ENCODE measurements at regions not wholly inside any gene's neighbourhood (a gene's known extent, or its start where the extent isn't known, plus 50 kb on each side); places are given as distances from the start of the nearest gene placed in this dataset.

DNA sequence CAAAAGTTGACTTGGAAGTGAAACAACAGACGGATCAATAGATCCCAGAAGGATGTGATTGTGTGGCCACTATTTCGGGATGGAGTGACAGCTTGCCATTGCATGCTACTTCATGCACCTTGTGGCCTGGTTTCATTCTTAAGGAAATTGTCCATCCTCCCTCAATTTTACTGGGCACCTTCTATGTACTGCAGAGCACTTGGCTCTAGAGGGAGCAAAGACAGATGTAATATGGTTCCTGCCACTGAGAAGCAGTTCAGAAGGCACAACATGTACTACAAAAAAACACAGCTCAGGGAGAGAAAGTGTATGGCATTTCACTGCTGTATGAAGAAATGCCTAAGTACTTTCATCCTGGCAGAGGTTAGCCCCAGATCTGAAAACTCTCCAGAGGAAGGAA, 91.9 kb downstream of the FOXA2 start:
- intact Hi-C loops (cut with micrococcal nuclease; ENCODE audit: unreplicated experiment) = no loop called here
- H3K36me3 ChIP-seq (ENCODE audit: low read depth) = no peaks in the 10 kb centered on the region
- no peaks in the 10 kb centered on the region for H3K79me2 ChIP-seq (ENCODE audit: low read depth)
- no peak for TF ChIP-seq EZH2 (IDR thresholded peaks at IDR 0.05; ENCODE audit: low read depth)
- TF ChIP-seq, protein P1, sequence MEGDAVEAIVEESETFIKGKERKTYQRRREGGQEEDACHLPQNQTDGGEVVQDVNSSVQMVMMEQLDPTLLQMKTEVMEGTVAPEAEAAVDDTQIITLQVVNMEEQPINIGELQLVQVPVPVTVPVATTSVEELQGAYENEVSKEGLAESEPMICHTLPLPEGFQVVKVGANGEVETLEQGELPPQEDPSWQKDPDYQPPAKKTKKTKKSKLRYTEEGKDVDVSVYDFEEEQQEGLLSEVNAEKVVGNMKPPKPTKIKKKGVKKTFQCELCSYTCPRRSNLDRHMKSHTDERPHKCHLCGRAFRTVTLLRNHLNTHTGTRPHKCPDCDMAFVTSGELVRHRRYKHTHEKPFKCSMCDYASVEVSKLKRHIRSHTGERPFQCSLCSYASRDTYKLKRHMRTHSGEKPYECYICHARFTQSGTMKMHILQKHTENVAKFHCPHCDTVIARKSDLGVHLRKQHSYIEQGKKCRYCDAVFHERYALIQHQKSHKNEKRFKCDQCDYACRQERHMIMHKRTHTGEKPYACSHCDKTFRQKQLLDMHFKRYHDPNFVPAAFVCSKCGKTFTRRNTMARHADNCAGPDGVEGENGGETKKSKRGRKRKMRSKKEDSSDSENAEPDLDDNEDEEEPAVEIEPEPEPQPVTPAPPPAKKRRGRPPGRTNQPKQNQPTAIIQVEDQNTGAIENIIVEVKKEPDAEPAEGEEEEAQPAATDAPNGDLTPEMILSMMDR (conservative IDR thresholded peaks at IDR 0.05) = no peak; the same call in 1 of the 2 replicates
- no peaks in the 10 kb centered on the region for H3K9me2 ChIP-seq (ENCODE audit: insufficient read depth)
- ChIA-PET CTCF (no interaction called here), POLR2A (ENCODE audit: unreplicated experiment) (interaction anchor here (0.6 kb wide), 1 partner anchor 10 kb away, joined by 3 read pairs; no protein-coding TSS in a partner anchor)
- no peaks in the 10 kb centered on the region for H4K20me1 ChIP-seq (ENCODE audit: insufficient read depth)
- no peaks in the 10 kb centered on the region for H3F3A ChIP-seq (ENCODE audit: insufficient read depth, low read depth)
- DNase-seq = no peak
- H3K4me2 ChIP-seq = no peak overlapping the region
- H3K27ac ChIP-seq = no peak overlapping the region
- BruUV-seq (replicated peaks) = no TSS peak
- H3K9me3 ChIP-seq (ENCODE audit: insufficient read depth, low read depth) = no peaks in the 10 kb centered on the region
- H3K27me3 ChIP-seq (ENCODE audit: insufficient read depth, low read depth) = no peaks in the 10 kb centered on the region
- no peak overlapping the region for H3K4me3 ChIP-seq
- H2AFZ ChIP-seq = no peak overlapping the region
- H3K4me1 ChIP-seq (replicated peaks; ENCODE audit: insufficient read depth) = no peaks in the 10 kb centered on the region

- H3F3A ChIP-seq (ENCODE audit: insufficient read depth, low read depth) = no peaks in the 10 kb centered on the region
- no peaks in the 10 kb centered on the region for H4K20me1 ChIP-seq (ENCODE audit: insufficient read depth)
- TF ChIP-seq EZH2 (IDR thresholded peaks at IDR 0.05; ENCODE audit: low read depth) = no peak
- TF ChIP-seq, protein P1 (conservative IDR thresholded peaks at IDR 0.05) = no peak
- intact Hi-C loops (cut with micrococcal nuclease; ENCODE audit: unreplicated experiment) = no loop called here
- no peak overlapping the region for H3K4me2 ChIP-seq
- POLR2A ChIA-PET (ENCODE audit: unreplicated experiment) = no interaction called here
- H3K9me2 ChIP-seq (ENCODE audit: insufficient read depth) = no peaks in the 10 kb centered on the region
- DNase-seq = no peak
- no peak overlapping the region for H2AFZ ChIP-seq
- CTCF ChIA-PET = interaction anchor here (0.6 kb wide), 1 partner anchor 127 kb away, joined by 3 read pairs; no protein-coding TSS in a partner anchor
- no TSS peak for BruUV-seq (replicated peaks)
- H3K27me3 ChIP-seq (ENCODE audit: insufficient read depth, low read depth) = no peaks in the 10 kb centered on the region
- no peaks in the 10 kb centered on the region for H3K9me3 ChIP-seq (ENCODE audit: insufficient read depth, low read depth)
- no peaks in the 10 kb centered on the region for H3K79me2 ChIP-seq (ENCODE audit: low read depth)
- no peaks in the 10 kb centered on the region for H3K36me3 ChIP-seq (ENCODE audit: low read depth)
- no peaks in the 10 kb centered on the region for H3K4me1 ChIP-seq (replicated peaks; ENCODE audit: insufficient read depth)
- H3K4me3 ChIP-seq = no peak overlapping the region
- H3K27ac ChIP-seq = no peak overlapping the region
Observed at GRCh38 chr20:22491194-22491505, 93.2 kb downstream of the FOXA2 start.

DNA sequence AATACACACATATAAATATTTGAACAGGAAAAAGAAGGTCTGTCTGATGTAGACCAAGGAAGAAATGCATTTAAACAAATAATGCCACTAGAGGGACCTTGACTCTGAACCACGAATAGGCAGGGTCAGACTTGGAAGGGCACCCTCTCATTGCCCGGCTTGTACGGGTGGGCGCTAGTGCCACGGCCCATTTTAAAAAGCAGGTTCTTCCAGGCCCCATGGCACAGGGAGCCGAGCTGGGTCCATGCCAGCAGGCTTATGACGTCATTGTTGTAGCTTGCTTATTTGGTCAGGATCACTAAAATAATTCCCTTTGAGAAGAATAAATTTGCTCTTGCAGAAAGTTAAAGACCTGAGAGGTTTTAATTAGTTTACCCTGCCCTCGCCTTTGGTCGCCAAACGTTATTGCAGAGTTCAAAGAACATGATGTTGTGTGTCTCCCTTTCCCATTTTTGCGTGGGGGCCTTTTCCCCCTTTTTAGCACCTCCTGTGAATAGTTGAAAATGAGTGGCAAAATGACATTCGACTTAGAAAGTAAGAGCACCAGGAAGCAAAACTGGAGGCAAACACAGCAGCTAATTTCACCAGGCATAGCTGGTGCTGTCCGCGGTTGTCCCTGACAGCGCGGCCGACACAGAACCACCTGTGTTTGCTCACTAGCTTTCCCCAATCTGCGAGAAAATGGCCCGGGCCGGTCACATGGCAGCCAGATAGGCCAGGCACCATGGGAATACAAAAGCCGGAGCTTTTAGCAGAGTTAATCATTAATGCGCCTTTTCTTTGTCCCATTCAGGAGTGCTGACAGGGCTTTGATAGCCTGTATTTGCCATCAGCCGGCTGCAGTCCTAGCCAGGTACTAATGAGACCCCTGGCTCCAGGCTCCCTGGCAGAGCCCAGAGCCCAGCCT, 93.8 kb downstream of the FOXA2 start:
- Histone ChIP-seq H3K27ac (no peak overlapping the region), H3K9me2 (ENCODE audit: insufficient read depth) (no peaks in the 10 kb centered on the region), H3K36me3 (ENCODE audit: low read depth) (no peaks in the 10 kb centered on the region), H3K4me3 (no peak overlapping the region), H4K20me1 (ENCODE audit: insufficient read depth) (no peaks in the 10 kb centered on the region), H3K9me3 (ENCODE audit: insufficient read depth, low read depth) (no peaks in the 10 kb centered on the region), H3K79me2 (ENCODE audit: low read depth) (no peaks in the 10 kb centered on the region), H2AFZ (no peak overlapping the region), H3K4me1 (replicated peaks; ENCODE audit: insufficient read depth) (no peaks in the 10 kb centered on the region), H3K27me3 (ENCODE audit: insufficient read depth, low read depth) (no peaks in the 10 kb centered on the region), H3F3A (ENCODE audit: insufficient read depth, low read depth) (no peaks in the 10 kb centered on the region), H3K4me2 (no peak overlapping the region)
- BruUV-seq (replicated peaks) = no TSS peak
- intact Hi-C loops (cut with micrococcal nuclease; ENCODE audit: unreplicated experiment) = no loop called here
- TF ChIP-seq, protein P1 (conservative IDR thresholded peaks at IDR 0.05) = no peak; the same call in 1 of the 2 replicates
- TF ChIP-seq EZH2 (IDR thresholded peaks at IDR 0.05; ENCODE audit: low read depth) = no peak
- POLR2A ChIA-PET (ENCODE audit: unreplicated experiment) = interaction anchor here (0.6 kb wide), 1 partner anchor 470 kb away, joined by 7 read pairs; no protein-coding TSS in a partner anchor
- DNase-seq = no peak
- CTCF ChIA-PET = interaction anchor here (0.6 kb wide), 1 partner anchor 128 kb away, joined by 3 read pairs; no protein-coding TSS in a partner anchor
